ENCODE measurements at regions not wholly inside any gene's neighbourhood (a gene's known extent, or its start where the extent isn't known, plus 50 kb on each side); places are given as distances from the start of the nearest gene placed in this dataset.

GRCh38 chr16:35180970-35181369, 1721.6 kb downstream of the TP53TG3F start:
- Histone ChIP-seq H3K4me1 (no peaks in the 10 kb centered on the region), H3K36me3 (no peaks in the 10 kb centered on the region), H3K4me3 (ENCODE audit: low read depth, low read length) (no peak overlapping the region), H3K9me3 (peaks cover 3% of the 10 kb centered on the region), H3K27me3 (no peaks in the 10 kb centered on the region)
- no peak for DNase-seq
- no peak for TF ChIP-seq CTCF (IDR thresholded peaks at IDR 0.05; ENCODE audit: low read depth, low read length)

- no peaks in the 10 kb centered on the region for H3K36me3 ChIP-seq
- no peak for TF ChIP-seq CTCF (IDR thresholded peaks at IDR 0.05; ENCODE audit: low read depth, low read length)
- peaks cover 3% of the 10 kb centered on the region for H3K9me3 ChIP-seq
Measured at GRCh38 chr16:35181422-35182030, 1722.1 kb downstream of the TP53TG3F start.

GRCh38 chr16:35182043-35182677, 1722.7 kb downstream of the TP53TG3F start:
- no peak for TF ChIP-seq CTCF (IDR thresholded peaks at IDR 0.05; ENCODE audit: low read depth, low read length)
- Histone ChIP-seq H3K4me3 (ENCODE audit: low read depth, low read length) (no peak overlapping the region), H3K4me1 (no peaks in the 10 kb centered on the region), H3K36me3 (no peaks in the 10 kb centered on the region), H3K9me3 (peaks cover 3% of the 10 kb centered on the region), H3K27me3 (no peaks in the 10 kb centered on the region)
- no peak for DNase-seq

More at GRCh38 chr16:35181422-35182030, 1722.1 kb downstream of the TP53TG3F start:
- DNase-seq = no peak
- Histone ChIP-seq H3K4me3 (ENCODE audit: low read depth, low read length) (no peak overlapping the region), H3K4me1 (no peaks in the 10 kb centered on the region), H3K27me3 (no peaks in the 10 kb centered on the region)

GRCh38 chr16:35182943-35183550, 1723.6 kb downstream of the TP53TG3F start:
- peaks cover 3% of the 10 kb centered on the region for H3K9me3 ChIP-seq
- no peaks in the 10 kb centered on the region for H3K27me3 ChIP-seq
- TF ChIP-seq CTCF (IDR thresholded peaks at IDR 0.05; ENCODE audit: low read depth, low read length) = no peak
- no peaks in the 10 kb centered on the region for H3K4me1 ChIP-seq
- no peak for DNase-seq
- no peak overlapping the region for H3K4me3 ChIP-seq (ENCODE audit: low read depth, low read length)
- no peaks in the 10 kb centered on the region for H3K36me3 ChIP-seq

DNA sequence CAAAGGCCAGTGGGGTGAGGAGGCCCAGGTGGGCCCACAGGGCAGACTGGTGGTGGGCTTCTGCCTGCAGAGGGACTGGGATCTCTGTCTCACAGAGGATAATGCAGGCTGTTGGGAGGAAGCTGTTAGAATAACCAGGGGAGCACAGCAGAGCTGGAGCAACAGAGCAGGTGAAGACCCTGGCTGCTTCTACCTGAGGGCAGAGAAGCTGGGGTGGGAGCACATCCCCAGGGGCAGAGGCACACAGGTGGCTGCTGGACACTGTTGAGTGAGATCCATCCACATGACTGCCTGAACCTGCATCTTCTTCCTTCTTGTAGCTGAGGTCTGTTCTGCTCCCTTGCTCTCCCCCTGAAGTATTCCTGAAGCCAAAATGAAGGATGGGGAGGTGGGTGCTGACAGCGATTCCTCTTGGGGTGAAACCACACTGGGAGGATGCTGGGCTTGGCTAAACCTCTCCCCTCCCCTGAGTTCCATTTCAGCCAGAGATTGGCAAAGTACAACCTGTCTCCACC, 1725.0 kb downstream of the TP53TG3F start:
- no peaks in the 10 kb centered on the region for H3K27me3 ChIP-seq
- no peaks in the 10 kb centered on the region for H3K4me1 ChIP-seq
- peaks cover 3% of the 10 kb centered on the region for H3K9me3 ChIP-seq
- DNase-seq = no peak
- no peak overlapping the region for H3K4me3 ChIP-seq (ENCODE audit: low read depth, low read length)
- no peak for TF ChIP-seq CTCF (IDR thresholded peaks at IDR 0.05; ENCODE audit: low read depth, low read length)
- no peaks in the 10 kb centered on the region for H3K36me3 ChIP-seq
